NCI-H2227 (cell line): ENCODE measurements at regions not wholly inside any gene's neighbourhood (a gene's known extent, or its start where the extent isn't known, plus 50 kb on each side); places are given as distances from the start of the nearest gene placed in this dataset.
"Not testable (repeated sequence)": the region's sequence is repeated elsewhere in the genome, so short reads cannot be mapped to it uniquely, and the experiment has no call there.

ENCODE experiments used
- DNase-seq: peaks from one replicate; lab custom pipeline; 2025; ENCODE audit not compliant: unreplicated experiment; lab: John Stamatoyannopoulos, UW

DNA sequence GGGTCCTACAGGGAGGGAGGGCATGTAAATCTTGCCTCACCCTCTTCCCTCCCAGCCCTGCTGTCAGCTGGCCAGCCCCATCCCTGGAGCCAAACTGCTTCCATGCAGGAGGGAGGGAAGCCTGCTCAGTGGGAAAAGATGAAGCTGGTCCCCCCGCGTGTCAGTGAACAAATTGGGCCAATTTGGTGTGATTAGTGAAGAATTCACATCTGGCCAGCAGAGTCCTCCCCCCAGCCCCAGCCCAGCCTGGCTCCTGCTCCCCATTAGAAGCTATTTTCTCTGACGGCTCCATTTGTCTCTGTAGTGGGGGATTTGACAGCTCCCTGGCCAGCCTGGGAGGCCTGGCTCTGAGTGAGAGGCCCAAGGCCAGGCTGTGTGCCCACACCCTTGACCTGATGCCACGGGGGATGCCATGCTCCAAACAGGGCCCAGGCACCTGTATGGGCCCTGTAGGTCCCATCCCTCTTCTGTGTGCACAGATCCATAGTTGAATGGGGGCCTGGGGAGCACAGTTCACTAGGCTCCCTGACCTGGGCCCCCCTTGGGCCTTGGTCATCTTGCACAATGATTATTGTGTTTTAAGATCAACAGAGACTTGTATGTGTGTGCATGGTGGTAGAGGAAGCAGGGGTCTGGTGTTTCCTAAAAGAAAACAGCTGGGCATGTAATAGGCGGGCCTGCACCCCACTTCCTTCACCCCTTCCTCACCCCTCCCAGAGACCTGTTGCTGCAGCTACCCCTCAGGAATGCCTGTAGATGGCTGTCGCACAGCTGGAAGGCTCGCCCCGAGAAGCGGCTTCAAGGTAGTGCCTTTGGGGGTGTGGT lies 50.7 kb upstream of the TAC4 start:
- DNase-seq: peak; percentile 50

DNA sequence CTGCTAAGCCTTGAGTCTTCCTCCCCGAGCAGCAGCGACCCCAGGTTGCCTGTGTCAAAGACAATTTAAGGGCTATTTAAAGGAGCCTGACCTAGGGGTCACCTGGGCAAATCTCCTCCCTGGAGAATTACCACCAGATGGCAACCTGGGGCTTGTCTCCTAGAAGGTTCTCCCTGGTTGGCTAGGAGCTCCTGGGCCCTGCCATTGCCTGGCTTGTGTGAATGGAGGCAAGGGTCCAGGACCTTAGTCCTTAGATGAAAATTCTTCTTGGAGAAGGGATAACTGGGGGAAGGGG lies 51.3 kb upstream of the TAC4 start:
- peak; percentile 28 for DNase-seq

DNA sequence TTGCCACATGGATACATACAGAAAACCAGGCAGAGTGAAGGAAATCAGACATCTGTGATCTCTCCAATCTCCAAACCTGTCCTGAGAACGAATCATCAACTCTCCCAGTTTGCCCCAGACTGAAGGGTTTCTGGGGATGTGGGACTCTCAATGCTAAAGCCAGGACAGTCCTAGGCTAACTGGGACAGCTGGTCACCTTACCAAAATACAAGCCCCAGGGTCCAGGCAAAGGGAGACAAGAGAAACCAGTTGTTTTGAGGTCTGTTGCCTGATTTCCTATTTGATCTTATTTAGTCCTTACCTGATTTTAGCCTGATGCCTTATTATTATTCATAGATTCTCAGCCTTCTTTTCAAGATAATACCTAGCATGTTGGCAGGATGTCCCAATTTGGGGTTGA lies 51.7 kb upstream of the TAC4 start:
- no peak for DNase-seq

DNA sequence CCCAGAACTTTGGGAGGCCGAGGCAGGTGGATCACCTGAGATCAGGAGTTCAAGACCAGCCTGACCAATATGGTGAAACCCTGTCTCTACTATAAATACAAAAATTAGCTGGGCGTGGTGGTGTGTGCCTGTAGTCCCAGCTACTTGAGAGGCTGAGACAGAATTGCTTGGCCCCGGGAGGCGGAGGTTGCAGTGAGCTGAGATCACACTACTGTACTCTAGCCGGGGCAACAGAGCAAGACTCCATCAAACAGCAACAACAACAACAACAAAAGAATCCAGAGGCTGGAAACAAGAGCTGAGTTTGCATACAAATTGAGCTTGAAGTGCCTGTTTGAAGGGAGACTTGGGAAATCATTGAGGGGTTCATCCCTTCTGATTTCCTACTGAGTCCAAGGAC lies 52.9 kb upstream of the TAC4 start:
- DNase-seq: not testable (repeated sequence)

DNA sequence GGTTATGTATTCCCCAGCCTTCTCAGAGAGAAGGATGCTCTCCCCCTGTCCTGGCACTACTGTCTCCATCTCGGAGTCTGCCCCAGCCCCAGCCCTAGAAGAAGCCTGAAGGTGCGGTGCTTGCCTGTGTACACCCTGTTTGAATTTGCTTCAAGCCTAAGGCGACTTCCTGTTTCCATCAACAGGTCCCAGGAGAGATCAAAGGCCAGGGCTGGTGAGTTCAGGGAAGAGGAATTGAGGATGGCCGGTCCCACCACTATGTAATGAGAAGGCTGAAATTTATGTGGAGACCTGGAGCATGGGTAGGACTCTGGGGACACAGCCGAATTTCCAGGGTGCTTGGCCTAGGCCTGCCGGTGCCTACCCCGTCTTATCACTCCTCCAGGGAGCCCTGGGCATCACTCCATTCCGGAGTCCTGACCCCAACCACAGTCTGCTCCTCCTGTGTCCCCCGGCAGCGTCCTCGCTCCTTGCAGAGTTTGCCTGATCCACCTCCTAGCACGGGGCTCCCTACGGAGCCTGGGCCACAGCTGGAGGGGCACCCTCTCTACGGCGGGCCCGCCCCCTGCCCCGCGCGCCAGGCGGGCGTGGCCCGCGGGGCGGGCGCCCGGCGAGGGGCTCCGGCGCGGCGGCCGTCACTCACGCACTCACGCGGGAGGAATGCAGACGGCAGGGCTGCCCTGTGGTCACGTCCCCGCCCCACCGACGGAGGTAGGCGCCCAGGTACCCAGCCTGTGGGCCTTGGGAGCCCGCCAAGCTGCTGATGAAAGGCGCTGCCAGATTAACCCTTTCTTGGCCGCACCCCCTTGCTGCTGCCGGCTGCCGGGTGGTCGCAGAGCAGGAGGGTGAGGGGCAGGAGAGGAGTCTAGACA lies 53.8 kb upstream of the TAC4 start:
- DNase-seq: peak; percentile 47

DNA sequence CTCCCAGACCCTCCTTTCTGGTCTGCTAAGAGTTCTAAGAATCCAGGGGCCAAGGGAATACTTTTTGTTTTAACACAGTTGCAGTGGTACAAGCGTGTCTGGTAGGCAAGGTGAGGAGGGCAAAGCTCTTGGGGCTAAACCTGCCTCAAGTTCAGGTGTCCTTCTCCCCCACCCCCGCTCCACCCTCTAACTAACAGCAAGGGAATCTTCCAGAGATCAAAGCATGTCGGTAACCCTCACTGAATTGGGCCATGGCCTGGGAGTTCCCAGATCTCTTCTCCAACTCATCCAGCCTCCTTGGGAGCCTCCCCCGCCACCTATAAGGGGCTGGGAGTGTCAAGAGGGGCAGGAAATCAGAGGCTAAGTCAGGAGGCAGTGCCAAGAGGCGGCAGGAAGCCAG lies 55.7 kb upstream of the TAC4 start:
- DNase-seq: no peak

DNA sequence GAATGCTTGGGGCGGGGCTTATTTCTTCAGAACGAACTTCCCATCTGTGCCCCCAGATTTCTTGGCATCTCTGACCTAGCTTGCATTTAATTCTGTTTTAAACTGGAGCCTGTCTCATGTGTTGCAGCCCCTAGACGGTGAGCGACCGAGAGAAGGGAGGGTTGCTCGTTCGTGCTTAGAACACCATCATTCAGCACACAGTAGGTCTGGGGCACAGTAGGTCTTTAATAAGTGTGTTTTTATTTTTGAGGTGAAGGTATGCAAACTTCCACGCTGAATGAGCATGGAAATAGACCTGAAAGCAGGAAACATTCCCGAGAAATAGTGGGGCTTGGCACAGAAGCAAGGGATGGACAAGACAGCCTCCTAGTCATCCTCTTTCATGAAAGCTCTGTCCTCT lies 57.0 kb upstream of the TAC4 start:
- no peak for DNase-seq

DNA sequence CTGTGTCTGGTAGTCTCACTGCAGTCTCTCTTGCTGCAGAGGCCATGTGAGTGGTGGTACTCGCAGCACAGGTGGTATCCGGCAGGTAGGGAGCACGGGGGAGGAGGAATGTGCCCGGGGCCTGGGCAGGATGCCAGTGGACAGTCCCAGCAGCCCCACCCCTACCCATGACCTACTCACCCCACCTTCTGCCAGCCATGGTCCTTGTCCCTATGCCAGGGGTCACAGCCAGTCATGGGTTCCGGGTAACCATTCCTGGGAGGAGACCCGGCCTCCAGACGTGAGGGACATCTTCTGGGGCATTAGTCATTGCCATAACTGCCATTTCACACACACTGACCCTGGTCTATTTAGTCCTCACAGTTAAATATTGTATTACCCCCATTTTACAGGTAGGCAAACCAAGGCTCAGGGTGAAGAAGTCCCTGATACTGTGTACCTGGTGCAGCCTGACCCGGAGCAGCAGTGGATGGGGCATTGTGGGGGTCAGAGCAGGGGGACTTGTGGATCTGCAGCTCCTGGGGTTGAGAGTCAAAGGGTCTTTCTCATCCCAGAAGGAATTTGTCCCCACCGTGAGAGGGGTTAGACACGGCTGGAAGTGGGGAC lies 58.8 kb upstream of the TAC4 start:
- no peak for DNase-seq

DNA sequence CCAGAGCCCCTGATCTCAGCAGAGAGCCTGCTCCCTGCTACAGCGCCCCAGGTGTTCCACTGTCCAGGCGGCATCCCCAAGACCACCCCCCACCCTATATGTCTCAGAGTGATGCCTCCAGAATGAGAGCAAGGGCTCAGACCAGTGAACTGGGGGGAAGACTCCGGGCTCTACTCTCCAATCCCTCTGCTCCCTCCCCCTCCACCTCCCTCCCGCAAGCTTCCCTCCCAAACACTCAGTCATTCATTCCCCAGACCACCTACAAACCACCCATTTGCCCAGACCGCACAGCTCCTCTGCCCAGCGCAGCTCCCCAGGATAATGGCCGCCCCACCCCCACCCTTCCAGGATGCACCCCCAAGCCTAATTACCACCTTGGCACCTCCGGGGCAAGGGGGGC lies 59.4 kb upstream of the TAC4 start:
- no peak for DNase-seq

DNA sequence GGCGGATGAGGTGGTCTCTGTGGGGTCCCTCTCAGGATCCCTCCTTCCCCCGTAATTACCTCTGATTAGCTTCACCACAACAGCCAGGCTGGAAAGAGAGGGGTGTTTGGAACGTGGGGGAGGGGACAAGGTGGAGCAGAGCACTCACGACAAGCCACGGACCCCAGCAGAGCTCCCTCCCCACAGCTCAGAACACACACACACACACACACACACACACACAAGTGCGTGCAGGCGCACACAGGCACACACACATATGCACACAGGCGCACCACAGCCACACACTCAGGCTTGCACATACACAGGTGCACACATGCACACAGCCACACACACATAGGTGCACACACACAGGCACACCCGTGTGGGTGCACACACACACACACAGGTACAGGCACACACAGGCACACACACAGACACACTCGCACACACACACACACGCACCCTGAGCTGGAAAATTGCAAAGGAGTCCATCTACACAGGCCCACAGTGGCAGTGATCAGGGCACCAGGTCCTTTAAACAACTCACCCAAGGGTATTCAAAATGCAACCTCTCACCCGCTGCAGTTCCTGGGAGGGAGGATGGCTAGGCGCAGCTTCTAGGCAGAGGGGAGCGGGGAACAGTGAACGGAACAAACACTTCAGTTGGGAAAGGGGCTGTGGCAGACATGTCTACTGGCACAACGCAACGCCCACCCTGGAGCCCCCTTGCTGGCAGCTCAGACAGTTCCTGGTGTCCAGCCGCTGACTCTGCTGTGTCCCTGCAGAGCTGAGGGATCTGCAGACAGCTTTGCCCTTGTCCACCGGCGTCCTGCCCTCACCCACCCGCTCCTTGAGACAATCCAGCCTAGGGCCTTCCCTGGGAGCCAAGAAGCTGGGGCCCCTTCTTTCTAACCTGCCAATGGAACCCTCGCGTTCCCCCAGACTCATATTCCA lies 59.9 kb upstream of the DLX4 start:
- DNase-seq: peak; percentile 47

DNA sequence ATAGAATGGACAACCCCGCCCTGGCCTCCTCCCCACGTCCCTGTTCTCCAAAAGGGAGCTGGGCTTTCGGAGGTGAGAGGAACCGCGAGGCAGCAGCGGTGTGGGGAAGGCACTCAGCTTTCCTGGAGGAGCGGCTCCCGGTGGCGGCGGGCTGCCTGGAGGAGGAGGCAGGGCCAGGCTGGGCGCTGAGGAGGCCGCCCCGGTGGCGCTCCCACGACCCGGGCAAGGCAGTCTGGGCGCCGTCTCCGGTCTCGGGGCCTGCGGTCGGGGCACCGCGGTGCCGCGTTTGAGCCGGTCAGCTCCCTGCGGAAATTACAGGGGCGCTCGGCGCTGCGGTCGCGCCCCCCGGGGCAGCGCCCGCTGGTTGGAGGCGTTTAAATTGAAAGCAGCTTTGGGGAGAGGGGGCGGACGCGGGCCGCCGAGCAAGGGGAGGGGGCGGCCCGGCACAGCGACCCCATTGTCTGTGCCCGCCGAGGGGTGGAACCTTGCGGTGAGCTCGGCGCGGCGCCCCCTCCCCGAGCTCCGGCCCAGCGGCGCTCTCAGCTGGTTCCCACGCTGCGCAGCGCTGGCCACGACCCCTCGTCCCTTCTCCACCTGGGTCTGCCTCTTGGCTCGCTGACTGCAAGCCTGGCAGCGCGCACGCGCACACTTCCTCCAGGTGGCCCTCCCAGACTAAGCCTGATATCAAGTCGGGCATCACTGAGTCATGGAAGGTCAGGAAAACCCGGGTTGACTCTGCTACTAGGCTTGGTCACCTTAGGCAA lies 58.7 kb upstream of the DLX4 start:
- no peak for DNase-seq

DNA sequence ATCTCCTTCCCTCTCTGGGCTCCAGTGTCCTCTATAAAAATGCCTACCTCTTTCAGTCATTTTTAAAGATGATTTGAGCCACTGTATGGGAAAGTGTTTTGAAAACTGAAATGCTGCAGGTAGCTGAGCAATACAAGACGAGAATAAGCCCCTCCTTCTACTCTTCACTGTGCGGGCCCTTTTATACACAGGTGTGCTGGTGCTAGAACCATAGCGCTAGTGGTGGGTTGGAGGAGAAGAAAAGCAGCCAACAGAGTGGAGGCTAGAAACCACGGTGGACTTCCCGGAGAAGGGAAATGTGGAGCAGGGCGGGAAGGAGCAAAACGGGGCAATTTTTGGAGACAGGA lies 58.2 kb upstream of the DLX4 start:
- DNase-seq: no peak

DNA sequence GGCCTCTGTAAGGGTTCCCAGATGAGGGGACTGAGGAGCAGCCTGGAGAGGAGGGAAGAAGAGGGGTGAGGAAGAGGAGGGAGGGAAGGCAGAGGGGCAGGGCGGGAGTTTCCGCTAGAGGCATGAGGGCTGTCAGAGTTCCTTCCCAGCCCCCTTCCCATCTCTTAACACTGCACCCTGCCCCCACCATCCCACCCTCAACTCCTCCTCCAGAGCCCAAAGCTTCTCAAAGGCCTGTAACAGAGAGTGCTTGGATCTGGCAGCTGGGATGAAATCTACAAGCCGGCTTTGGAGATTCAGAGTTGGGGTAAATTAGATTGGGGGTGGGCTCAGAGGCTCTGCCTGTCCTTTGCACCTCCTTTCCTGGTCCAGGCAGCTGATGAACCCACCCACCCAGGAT lies 57.3 kb upstream of the DLX4 start:
- no peak for DNase-seq

DNA sequence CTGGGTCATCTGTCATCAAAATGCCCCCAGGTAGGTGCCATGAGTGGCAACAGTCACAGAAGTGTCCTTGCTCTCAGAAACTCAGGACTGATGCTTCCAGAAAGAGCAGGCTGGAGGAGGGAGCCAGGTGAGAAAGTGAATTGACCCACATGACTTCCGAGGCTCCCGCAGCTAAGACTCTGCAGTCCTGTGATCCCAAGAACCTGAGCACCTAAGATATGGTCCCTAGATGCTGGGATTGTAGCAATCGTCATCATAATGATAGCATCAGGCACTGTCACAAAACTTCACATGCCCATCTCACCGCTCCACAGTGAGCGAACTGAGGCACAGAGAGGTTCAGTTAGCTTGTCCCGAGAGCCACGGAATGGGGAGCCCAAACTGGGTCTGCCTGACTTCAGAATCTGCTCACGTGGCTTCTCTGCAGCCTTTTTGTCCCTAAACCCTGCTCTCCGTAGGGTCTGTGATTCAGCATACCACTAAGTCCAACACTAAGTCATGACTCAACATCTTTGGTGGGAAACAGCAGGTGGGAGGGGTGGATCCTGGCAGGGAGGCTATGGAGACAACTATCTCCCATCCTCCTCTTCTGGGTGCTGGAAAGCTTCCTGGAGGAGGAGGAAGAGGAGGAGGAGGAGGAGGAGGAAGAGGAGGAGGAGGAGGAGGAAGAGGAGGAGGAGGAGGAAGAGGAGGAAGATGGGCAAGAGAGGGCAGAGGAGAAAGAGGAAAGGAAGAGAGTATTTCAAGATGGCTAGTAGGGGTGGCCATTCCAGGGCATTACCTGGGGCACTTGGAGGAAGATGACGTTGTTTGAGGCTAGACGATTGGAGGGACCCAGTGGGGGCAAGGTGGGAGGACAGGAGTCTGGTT lies 55.5 kb upstream of the DLX4 start:
- DNase-seq: no peak

DNA sequence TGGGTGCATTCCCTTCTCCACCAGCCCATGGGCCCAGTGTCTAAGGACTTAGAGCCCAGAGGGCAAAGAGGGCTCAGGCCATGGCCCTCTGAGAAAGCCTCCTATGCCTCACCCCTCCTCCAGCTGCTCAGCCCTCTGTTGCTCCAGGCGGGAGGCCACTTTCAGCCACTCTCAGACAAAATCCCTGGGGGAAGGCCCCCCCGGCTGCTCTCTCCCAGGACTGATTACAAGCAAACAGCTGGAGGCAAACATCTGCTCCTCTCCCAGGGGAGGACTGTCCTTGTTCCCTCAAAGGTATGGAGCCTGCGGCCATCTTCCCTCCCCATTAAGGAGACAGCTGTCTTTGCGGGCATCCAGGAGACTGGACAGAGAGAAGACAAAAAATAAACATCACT lies 54.9 kb upstream of the DLX4 start:
- peak; percentile 51 for DNase-seq

DNA sequence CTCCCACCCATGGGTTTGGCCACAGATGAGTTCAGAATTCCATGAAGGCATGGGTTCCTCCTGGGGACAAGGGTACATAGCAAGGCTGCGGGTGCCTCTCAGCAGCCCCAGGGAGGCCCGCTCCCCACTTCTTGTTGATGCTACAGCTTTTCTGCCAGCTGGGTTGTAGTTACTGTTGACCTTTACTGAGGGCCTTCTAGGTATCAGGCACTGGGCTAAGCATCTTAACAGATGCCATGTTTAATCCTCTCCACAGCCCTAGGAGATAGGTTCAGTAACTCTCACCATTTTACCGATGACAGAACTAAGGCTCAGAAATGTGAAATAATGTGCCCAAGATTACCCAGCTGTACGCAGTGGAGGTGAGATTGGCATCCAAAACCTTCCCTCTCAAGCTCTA lies 54.3 kb upstream of the DLX4 start:
- no peak for DNase-seq

DNA sequence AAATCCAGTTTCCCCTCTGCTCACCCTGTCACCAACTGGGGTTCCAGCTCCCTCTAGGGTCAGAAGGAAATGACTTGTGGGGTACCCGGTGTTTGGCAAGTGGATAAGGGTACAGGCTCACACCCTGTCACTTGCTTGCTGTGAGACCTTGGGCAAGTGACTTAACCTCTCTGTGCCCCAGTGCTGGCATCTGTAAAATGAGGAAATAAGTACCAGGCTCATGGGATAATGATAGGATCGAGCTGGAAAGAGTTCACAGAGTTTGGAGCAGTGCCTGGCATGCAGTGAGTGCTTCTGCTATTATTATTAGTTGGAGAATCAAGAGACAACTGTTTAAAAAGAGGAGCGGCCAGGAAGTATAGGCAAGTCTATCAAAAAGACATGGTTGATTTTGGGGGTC lies 53.7 kb upstream of the DLX4 start:
- DNase-seq: no peak

DNA sequence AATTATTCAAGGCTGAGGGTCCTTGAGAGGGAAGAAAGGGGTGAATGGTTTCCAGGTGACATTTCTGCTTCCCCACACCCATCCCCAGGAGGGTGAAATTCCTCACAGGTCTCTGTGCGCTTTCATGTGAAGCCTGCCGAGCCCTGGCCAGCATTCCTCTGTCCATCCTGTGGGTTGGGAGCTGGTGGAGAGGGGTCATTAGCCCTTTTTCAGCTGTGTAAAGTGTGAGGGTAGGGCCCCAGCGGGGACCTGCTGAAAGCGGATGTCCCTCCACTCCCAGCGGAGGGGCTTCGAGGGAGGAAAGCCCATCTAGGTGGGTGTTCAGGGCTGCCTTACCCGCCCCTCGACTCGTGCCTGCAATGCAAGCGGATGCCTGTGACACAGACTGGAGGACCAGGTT lies 53.3 kb upstream of the DLX4 start:
- no peak for DNase-seq

DNA sequence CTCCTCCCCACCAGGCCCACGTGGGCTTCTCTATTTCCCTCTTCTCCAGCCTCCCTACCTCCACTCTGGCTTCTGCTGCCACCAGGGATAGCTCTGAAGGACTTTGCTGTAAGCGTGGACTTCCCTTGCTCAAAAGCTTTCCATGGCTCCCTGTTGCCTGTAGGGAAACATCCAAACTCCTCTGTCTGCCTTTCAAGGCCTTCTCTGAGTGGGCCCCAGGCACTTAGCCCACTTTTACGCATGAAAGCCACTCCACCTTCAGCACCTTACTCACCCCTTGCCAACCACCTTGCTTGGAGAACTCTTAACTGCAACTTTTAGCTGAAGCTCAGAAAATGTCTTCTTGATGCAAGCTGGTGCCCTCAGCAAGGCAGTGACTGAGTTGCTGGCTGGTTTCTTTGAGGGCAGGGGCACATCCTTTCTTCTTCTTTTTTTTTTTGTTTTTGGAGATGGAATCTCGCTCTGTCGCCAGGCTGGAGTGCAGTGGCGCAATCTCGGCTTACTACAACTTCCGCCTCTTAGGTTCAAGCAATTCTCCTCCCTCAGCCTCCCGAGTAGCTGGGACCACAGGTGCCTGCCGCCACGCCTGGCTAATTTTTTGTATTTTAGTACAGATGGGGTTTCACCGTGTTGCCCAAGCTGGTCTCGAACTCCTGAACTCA lies 52.0 kb upstream of the DLX4 start:
- no peak for DNase-seq
